HepG2 (cell line): ENCODE measurements at regions not wholly inside any gene's neighbourhood (a gene's known extent, or its start where the extent isn't known, plus 50 kb on each side); places are given as distances from the start of the nearest gene placed in this dataset.

Experiments used
- ATAC-seq: fragments of 200-7000 bp; cut with Tn5 transposase; 3 replicates; pipeline ENCODE4 v1.9.1; 2020; ENCODE audit warnings: mild to moderate bottlenecking, moderate library complexity
- BruUV-seq: library from RNA; stranded (reverse); fragments of 400-500 nt; replicated peaks from 2 replicates; lab custom pipeline; 2021; lab: Mats Ljungman, UMichigan
- CTCF ChIA-PET: fragments of 300-600 bp; formaldehyde crosslinking; extraction: SDS; loops from one replicate; lab custom pipeline; 2021; ENCODE audit warnings: low total read pairs, inconsistent platforms, low intra/inter-chr PET ratio; lab: Yijun Ruan, JAX
- POLR2A ChIA-PET: fragments of 350-600 bp; sonication (Branson Sonifier 250); formaldehyde crosslinking; loops from one replicate; lab custom pipeline; 2020; ENCODE audit warnings: antibody characterized with exemption, inconsistent platforms; lab: Yijun Ruan, JAX
- DNase-seq: peaks from one replicate; pipeline ENCODE4 v3.0.0-alpha.2; 2015; ENCODE audit warnings: low spot score
- FAIRE-seq: peaks from 3 replicates; lab custom pipeline; 2011; peaks lifted over from hg19 to GRCh38; lab: Jason Lieb, UNC
- H2AFZ ChIP-seq: one replicate; pipeline ENCODE4 v1.6.1; 2011; ENCODE audit warnings: low read length, inconsistent platforms
- H3K27ac ChIP-seq: fragments of 300-600 bp; 3 replicates; pipeline ENCODE4 v1.8.0; 2011; ENCODE audit warnings: mixed run types, mild to moderate bottlenecking, mixed read lengths, low read length, inconsistent platforms; ENCODE audit not compliant: insufficient read depth; ENCODE audit errors: extremely low read length
- H3K27me3 ChIP-seq, 2 experiments: fragments of 200-600 bp in 1 of 2; 2 replicates in 1 of 2; 3 replicates in 1 of 2; pipeline versions ENCODE4 v1.6.0 to v1.8.0; 2011; ENCODE audit warnings: low read length in 2 of 2, mild to moderate bottlenecking in 2 of 2, moderate library complexity in 2 of 2, inconsistent platforms in 1 of 2; ENCODE audit not compliant: insufficient read depth in 2 of 2, control insufficient read depth in 1 of 2
- H3K36me3 ChIP-seq, 2 experiments: fragments of 200-600 bp in 1 of 2; replicated peaks in 1 of 2; 2 replicates in 1 of 2; 3 replicates in 1 of 2; pipeline versions ENCODE4 v1.5.1 to v1.8.0; 2011; ENCODE audit warnings: low read length in 2 of 2, inconsistent platforms in 1 of 2; ENCODE audit not compliant: insufficient read depth in 2 of 2, control insufficient read depth in 1 of 2
- H3K4me1 ChIP-seq: 2 replicates; pipeline ENCODE4 v1.5.1; 2012; ENCODE audit warnings: low read length, inconsistent platforms; ENCODE audit not compliant: insufficient read depth
- H3K4me2 ChIP-seq: 2 replicates; pipeline ENCODE4 v1.6.0; 2011; ENCODE audit warnings: low read depth, low read length, inconsistent platforms
- H3K4me3 ChIP-seq, 3 experiments: fragments of 200-600 bp in 1 of 3; sonication (generic), shearing (Covaris generic) in 1 of 3; replicated peaks in 1 of 3; 2 replicates each; pipeline ENCODE4 v1.5.1; 2011 to 2016; ENCODE audit warnings: low read length in 3 of 3, inconsistent platforms in 2 of 3, low read depth in 2 of 3, mild to moderate bottlenecking in 2 of 3, control low read depth in 1 of 3, mixed read lengths in 1 of 3; ENCODE audit not compliant: insufficient read depth in 1 of 3
- H3K79me2 ChIP-seq: one replicate; pipeline ENCODE4 v1.6.1; 2011; ENCODE audit warnings: low read length, inconsistent platforms; ENCODE audit not compliant: insufficient read depth
- H3K9ac ChIP-seq: 2 replicates; pipeline ENCODE4 v1.6.0; 2011; ENCODE audit warnings: mild to moderate bottlenecking, low read depth, low read length, inconsistent platforms; ENCODE audit not compliant: insufficient read depth
- H3K9me3 ChIP-seq: 2 replicates; pipeline ENCODE4 v1.5.1; 2012; ENCODE audit warnings: mild to moderate bottlenecking, low read length
- H4K20me1 ChIP-seq: 2 replicates; pipeline ENCODE4 v1.6.0; 2011; ENCODE audit warnings: inconsistent platforms, mild to moderate bottlenecking, low read length, moderate library complexity; ENCODE audit not compliant: insufficient read depth
- CBFB ChIP-seq: sonication (generic); formaldehyde crosslinking; IDR thresholded peaks from 2 replicates; pipeline ENCODE4 v1.4.0; 2020; ENCODE audit warnings: missing genetic modification reagents
- FOXO1 ChIP-seq: sonication (generic); formaldehyde crosslinking; IDR thresholded peaks from 2 replicates; pipeline ENCODE4 v1.4.0; 2020; ENCODE audit warnings: missing genetic modification reagents
- HDAC6 ChIP-seq: fragments of 200-600 bp; sonication (generic); IDR thresholded peaks from 2 replicates; pipeline ENCODE4 v1.7.0; 2017; ENCODE audit warnings: mild to moderate bottlenecking, antibody characterized with exemption, low read length, low read depth
- KDM2A ChIP-seq: sonication (generic); formaldehyde crosslinking; IDR thresholded peaks from 2 replicates; pipeline ENCODE4 v1.4.0; 2020; ENCODE audit warnings: low read depth, missing genetic modification reagents, borderline replicate concordance
- KMT2A ChIP-seq: sonication (generic); formaldehyde crosslinking; IDR thresholded peaks from 2 replicates; pipeline ENCODE4 v1.4.0; 2020; ENCODE audit warnings: missing genetic modification reagents
- SRSF1 ChIP-seq: fragments of 200-400 bp; formaldehyde crosslinking; optimal IDR thresholded peaks from 2 replicates; pipeline ENCODE3; 2017; ENCODE audit warnings: mild to moderate bottlenecking, low read depth, low read length, moderate library complexity
- SUZ12 ChIP-seq: fragments of 150-350 bp; IDR thresholded peaks from 2 replicates; pipeline ENCODE4 v1.6.1; 2014; ENCODE audit warnings: low read depth, low read length
- TBX3 ChIP-seq: fragments of 450-650 bp; IDR thresholded peaks from 2 replicates; pipeline ENCODE4 v1.6.1; 2017; ENCODE audit warnings: antibody characterized with exemption, mild to moderate bottlenecking, inconsistent platforms, borderline replicate concordance
- ZMAT5 ChIP-seq: sonication (generic); formaldehyde crosslinking; IDR thresholded peaks from 2 replicates; pipeline ENCODE4 v1.5.0; 2020; ENCODE audit warnings: mild to moderate bottlenecking, low read depth, missing genetic modification reagents, borderline replicate concordance
- ZNF552 ChIP-seq: sonication (generic); formaldehyde crosslinking; IDR thresholded peaks from 2 replicates; pipeline ENCODE4 v1.9.0; 2022; ENCODE audit warnings: missing genetic modification reagents, mild to moderate bottlenecking, borderline replicate concordance
- ZNF816 ChIP-seq: sonication (generic); formaldehyde crosslinking; IDR thresholded peaks from 2 replicates; pipeline ENCODE4 v1.8.0; 2022; ENCODE audit warnings: missing genetic modification reagents, mild to moderate bottlenecking, borderline replicate concordance
- in situ Hi-C: cut with HindIII; loops from 2 replicates; pipeline ENCODE4 v1.10.0; 2017; ENCODE audit warnings: low pct_unique_long_range_greater_than_20kb; ENCODE audit not compliant: extremely low pct_ligation_motif_present
- intact Hi-C: fragments of 100-400 bp; cut with micrococcal nuclease; formaldehyde crosslinking; loops from one replicate; pipeline ENCODE4 v1.10.0; 2022; ENCODE audit not compliant: unreplicated experiment
- TF ChIP-seq, protein P1 (sequence below): sonication (generic); formaldehyde crosslinking; IDR thresholded peaks from 2 replicates; pipeline ENCODE4 v1.4.0; 2020; ENCODE audit warnings: missing genetic modification reagents
- TF ChIP-seq, protein P2 (sequence below): sonication (generic); formaldehyde crosslinking; IDR thresholded peaks from 2 replicates; pipeline ENCODE4 v1.4.0; 2020; ENCODE audit warnings: missing genetic modification reagents

- FAIRE-seq (no peak), ATAC-seq (no peak)
These were observed 97.3 kb upstream of the MLIP start for GRCh38 chr6:54013966-54014365.

More at GRCh38 chr6:54013966-54014365, 97.3 kb upstream of the MLIP start:
- no peaks in the 10 kb centered on the region for H4K20me1 ChIP-seq
- intact Hi-C loops: no loop called here
- peaks cover 26% of the 10 kb centered on the region for H3K4me1 ChIP-seq
- BruUV-seq: no TSS peak
- TF ChIP-seq HDAC6 (no peak), KMT2A (no peak), ZMAT5 (CRISPR knock-in tag) (no peak), CBFB (CRISPR knock-in tag) (no peak), SUZ12 (no peak), SRSF1 (no peak), FOXO1 (CRISPR knock-in tag) (no peak), KDM2A (no peak), ZNF816 (CRISPR knock-in tag) (no peak), ZNF552 (CRISPR knock-in tag) (no peak), TBX3 (no peak)
- TF ChIP-seq, protein P1, sequence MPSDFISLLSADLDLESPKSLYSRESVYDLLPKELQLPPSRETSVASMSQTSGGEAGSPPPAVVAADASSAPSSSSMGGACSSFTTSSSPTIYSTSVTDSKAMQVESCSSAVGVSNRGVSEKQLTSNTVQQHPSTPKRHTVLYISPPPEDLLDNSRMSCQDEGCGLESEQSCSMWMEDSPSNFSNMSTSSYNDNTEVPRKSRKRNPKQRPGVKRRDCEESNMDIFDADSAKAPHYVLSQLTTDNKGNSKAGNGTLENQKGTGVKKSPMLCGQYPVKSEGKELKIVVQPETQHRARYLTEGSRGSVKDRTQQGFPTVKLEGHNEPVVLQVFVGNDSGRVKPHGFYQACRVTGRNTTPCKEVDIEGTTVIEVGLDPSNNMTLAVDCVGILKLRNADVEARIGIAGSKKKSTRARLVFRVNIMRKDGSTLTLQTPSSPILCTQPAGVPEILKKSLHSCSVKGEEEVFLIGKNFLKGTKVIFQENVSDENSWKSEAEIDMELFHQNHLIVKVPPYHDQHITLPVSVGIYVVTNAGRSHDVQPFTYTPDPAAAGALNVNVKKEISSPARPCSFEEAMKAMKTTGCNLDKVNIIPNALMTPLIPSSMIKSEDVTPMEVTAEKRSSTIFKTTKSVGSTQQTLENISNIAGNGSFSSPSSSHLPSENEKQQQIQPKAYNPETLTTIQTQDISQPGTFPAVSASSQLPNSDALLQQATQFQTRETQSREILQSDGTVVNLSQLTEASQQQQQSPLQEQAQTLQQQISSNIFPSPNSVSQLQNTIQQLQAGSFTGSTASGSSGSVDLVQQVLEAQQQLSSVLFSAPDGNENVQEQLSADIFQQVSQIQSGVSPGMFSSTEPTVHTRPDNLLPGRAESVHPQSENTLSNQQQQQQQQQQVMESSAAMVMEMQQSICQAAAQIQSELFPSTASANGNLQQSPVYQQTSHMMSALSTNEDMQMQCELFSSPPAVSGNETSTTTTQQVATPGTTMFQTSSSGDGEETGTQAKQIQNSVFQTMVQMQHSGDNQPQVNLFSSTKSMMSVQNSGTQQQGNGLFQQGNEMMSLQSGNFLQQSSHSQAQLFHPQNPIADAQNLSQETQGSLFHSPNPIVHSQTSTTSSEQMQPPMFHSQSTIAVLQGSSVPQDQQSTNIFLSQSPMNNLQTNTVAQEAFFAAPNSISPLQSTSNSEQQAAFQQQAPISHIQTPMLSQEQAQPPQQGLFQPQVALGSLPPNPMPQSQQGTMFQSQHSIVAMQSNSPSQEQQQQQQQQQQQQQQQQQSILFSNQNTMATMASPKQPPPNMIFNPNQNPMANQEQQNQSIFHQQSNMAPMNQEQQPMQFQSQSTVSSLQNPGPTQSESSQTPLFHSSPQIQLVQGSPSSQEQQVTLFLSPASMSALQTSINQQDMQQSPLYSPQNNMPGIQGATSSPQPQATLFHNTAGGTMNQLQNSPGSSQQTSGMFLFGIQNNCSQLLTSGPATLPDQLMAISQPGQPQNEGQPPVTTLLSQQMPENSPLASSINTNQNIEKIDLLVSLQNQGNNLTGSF: no peak
- TF ChIP-seq, protein P2, sequence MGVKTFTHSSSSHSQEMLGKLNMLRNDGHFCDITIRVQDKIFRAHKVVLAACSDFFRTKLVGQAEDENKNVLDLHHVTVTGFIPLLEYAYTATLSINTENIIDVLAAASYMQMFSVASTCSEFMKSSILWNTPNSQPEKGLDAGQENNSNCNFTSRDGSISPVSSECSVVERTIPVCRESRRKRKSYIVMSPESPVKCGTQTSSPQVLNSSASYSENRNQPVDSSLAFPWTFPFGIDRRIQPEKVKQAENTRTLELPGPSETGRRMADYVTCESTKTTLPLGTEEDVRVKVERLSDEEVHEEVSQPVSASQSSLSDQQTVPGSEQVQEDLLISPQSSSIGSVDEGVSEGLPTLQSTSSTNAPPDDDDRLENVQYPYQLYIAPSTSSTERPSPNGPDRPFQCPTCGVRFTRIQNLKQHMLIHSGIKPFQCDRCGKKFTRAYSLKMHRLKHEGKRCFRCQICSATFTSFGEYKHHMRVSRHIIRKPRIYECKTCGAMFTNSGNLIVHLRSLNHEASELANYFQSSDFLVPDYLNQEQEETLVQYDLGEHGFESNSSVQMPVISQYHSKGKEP (CRISPR knock-in tag): no peak
- TF ChIP-seq, all 625 proteins: peak for 0
- ChIA-PET POLR2A (no interaction called here), CTCF (no interaction called here)
- in situ Hi-C loops: no loop called here
- no peaks in the 10 kb centered on the region for H3K36me3 ChIP-seq
- no peak overlapping the region for H3K4me2 ChIP-seq
- H3K27ac ChIP-seq: no peak overlapping the region
- no peak overlapping the region for H2AFZ ChIP-seq
- H3K9me3 ChIP-seq: no peaks in the 10 kb centered on the region
- no peaks in the 10 kb centered on the region for H3K79me2 ChIP-seq
- H3K27me3 ChIP-seq: no peaks in the 10 kb centered on the region; a peak in 1 of 5 replicates
- no peak overlapping the region for H3K9ac ChIP-seq
- no peak overlapping the region for H3K4me3 ChIP-seq
- no peak for DNase-seq
